OCI-LY7 (cell line): ENCODE measurements at regions not wholly inside any gene's neighbourhood (a gene's known extent, or its start where the extent isn't known, plus 50 kb on each side); places are given as distances from the start of the nearest gene placed in this dataset.

Experiments
- BruUV-seq: library from RNA; stranded (reverse); fragments of 400-500 nt; replicated peaks from 2 replicates; lab custom pipeline; 2021; lab: Mats Ljungman, UMichigan
- CTCF ChIA-PET: fragments of 300-600 bp; sonication (Branson Sonifier 250); formaldehyde crosslinking; loops from one replicate; lab custom pipeline; 2022; ENCODE audit warnings: antibody characterized with exemption; ENCODE audit not compliant: unreplicated experiment; lab: Charles Lee
- POLR2A ChIA-PET: fragments of 300-600 bp; sonication (Branson Sonifier 250); formaldehyde crosslinking; loops from one replicate; lab custom pipeline; 2022; ENCODE audit warnings: antibody characterized with exemption; lab: Charles Lee
- DNase-seq: peaks from one replicate; pipeline ENCODE4 v3.0.0-alpha.2; 2015; ENCODE audit warnings: low spot score
- H2AFZ ChIP-seq: fragments of 200-600 bp; sonication (generic), shearing (Covaris generic); 2 replicates; pipeline ENCODE4 v1.6.1; 2014; ENCODE audit warnings: mild to moderate bottlenecking, antibody characterized with exemption, low read length, moderate library complexity
- H3K27ac ChIP-seq: fragments of 200-600 bp; sonication (generic); 2 replicates; pipeline ENCODE4 v1.5.1; 2014; ENCODE audit warnings: mixed run types, low read depth, mild to moderate bottlenecking, moderate library complexity, low read length, inconsistent platforms; ENCODE audit not compliant: poor library complexity, severe bottlenecking
- H3K36me3 ChIP-seq: fragments of 200-600 bp; sonication (generic); 2 replicates; pipeline ENCODE4 v1.6.1; 2014; ENCODE audit warnings: mild to moderate bottlenecking, antibody characterized with exemption, low read length, moderate library complexity, mixed read lengths; ENCODE audit not compliant: insufficient read depth
- H3K4me1 ChIP-seq: fragments of 200-600 bp; sonication (generic); 2 replicates; pipeline ENCODE4 v1.5.1; 2014; ENCODE audit warnings: mild to moderate bottlenecking, low read length; ENCODE audit not compliant: insufficient read depth, poor library complexity, severe bottlenecking
- H3K4me2 ChIP-seq: fragments of 200-600 bp; sonication (generic); 2 replicates; pipeline ENCODE4 v1.6.1; 2014; ENCODE audit warnings: mild to moderate bottlenecking, low read length
- H3K4me3 ChIP-seq: fragments of 200-600 bp; sonication (generic); 2 replicates; pipeline ENCODE4 v1.5.1; 2014; ENCODE audit warnings: mild to moderate bottlenecking, low read depth, low read length; ENCODE audit not compliant: poor library complexity, severe bottlenecking
- H3K79me2 ChIP-seq: fragments of 200-600 bp; sonication (generic); 2 replicates; pipeline ENCODE4 v1.6.1; 2016; ENCODE audit warnings: low read depth, mild to moderate bottlenecking, low read length, moderate library complexity, mixed read lengths; ENCODE audit not compliant: insufficient read depth
- H3K9me2 ChIP-seq: fragments of 200-600 bp; sonication (generic); 2 replicates; pipeline ENCODE4 v1.6.1; 2016; ENCODE audit warnings: mild to moderate bottlenecking, low read length, mixed read lengths; ENCODE audit not compliant: insufficient read depth
- H3K9me3 ChIP-seq: fragments of 200-600 bp; sonication (generic); 2 replicates; pipeline ENCODE4 v1.6.1; 2014; ENCODE audit warnings: mild to moderate bottlenecking, mixed run types, low read length, mixed read lengths
- H4K20me1 ChIP-seq: fragments of 200-600 bp; sonication (generic); 2 replicates; pipeline ENCODE4 v1.6.1; 2014; ENCODE audit warnings: mild to moderate bottlenecking, antibody characterized with exemption, low read length, moderate library complexity, mixed read lengths; ENCODE audit not compliant: insufficient read depth
- CTCF ChIP-seq: fragments of 200-600 bp; sonication (generic); conservative IDR thresholded peaks from 2 replicates; pipeline ENCODE4 v1.5.1; 2014; ENCODE audit warnings: mild to moderate bottlenecking, antibody characterized with exemption, low read length, moderate library complexity, mixed read lengths
- EZH2phosphoT487 ChIP-seq: fragments of 200-600 bp; sonication (generic); IDR thresholded peaks from 2 replicates; pipeline ENCODE4 v1.6.1; 2018; ENCODE audit warnings: low read depth, borderline replicate concordance, mild to moderate bottlenecking, mixed run types, antibody characterized with exemption, low read length, moderate library complexity, mixed read lengths
- intact Hi-C: fragments of 100-400 bp; cut with micrococcal nuclease; formaldehyde crosslinking; loops from one replicate; pipeline ENCODE4 v1.10.0; 2022; ENCODE audit not compliant: unreplicated experiment

DNA sequence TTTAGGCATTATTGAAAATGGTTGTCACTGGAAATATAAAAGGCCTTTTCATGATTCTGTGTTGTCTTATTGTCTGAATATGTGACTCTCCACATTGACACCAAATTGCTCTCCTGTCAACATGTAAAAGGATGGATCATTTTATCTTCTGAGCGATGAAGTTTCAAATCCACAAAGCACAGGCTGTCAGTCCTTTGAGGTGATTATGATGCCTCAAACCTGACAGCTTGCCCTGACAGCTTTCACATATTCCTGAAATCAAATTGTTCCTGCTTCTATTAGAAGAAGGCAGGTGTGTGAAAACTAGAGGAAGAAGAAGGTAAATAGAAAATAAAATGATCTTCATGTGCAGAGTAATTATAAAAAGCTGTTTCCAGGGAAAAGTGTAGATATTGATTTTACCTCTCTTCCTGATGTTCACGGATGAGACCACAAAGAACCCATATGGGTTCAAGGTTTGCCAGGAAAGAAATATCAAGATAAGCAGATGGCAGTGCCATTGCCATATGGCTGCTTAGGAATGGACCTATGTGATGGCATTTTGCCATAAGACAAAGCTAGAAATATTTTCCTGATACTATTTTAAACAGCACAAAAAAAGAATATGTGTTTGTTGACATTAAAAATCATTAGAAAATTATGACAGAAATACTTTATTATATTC lies 1006.3 kb upstream of the AGA start:
- ChIA-PET CTCF (no interaction called here), POLR2A (interaction anchor here (0.5 kb wide), 1 partner anchor 169 kb away, joined by 3 read pairs; no protein-coding TSS in a partner anchor)
- intact Hi-C loops: no loop called here
- Histone ChIP-seq H3K27ac (no peak overlapping the region), H3K4me2 (no peak overlapping the region), H3K79me2 (no peaks in the 10 kb centered on the region), H4K20me1 (no peaks in the 10 kb centered on the region), H2AFZ (no peak overlapping the region), H3K9me3 (no peaks in the 10 kb centered on the region), H3K9me2 (no peaks in the 10 kb centered on the region), H3K4me1 (no peaks in the 10 kb centered on the region), H3K36me3 (no peaks in the 10 kb centered on the region), H3K4me3 (no peak overlapping the region)
- BruUV-seq: no TSS peak
- DNase-seq: no peak
- no peak for TF ChIP-seq EZH2phosphoT487
- TF ChIP-seq CTCF: no peak

DNA sequence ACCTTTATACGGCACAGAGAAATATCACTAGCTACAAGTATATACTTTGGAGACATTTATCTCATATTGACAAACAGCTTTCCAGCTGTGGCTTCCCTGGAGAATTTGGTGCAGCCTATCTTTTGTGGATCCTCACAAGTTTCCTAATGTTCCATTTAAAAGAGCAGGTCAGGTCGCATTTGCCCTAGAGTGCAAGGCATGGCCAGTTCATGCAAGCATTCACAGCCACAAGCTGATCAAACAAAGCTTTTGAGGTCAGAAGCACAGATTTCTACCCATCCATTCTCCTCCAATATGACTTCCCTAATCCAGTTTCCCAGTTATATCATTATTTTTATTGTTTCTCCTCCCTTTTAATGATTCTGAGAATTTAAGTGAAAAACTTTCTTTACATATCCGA lies 1008.4 kb upstream of the AGA start:
- DNase-seq: no peak
- intact Hi-C loops: no loop called here
- H4K20me1 ChIP-seq: no peaks in the 10 kb centered on the region
- no peak overlapping the region for H2AFZ ChIP-seq
- no TSS peak for BruUV-seq
- H3K4me1 ChIP-seq: no peaks in the 10 kb centered on the region
- no peak overlapping the region for H3K27ac ChIP-seq
- TF ChIP-seq CTCF (no peak), EZH2phosphoT487 (no peak)
- H3K36me3 ChIP-seq: no peaks in the 10 kb centered on the region
- POLR2A ChIA-PET: interaction anchor here (0.7 kb wide), 1 partner anchor 1547 kb away, joined by 3 read pairs; no protein-coding TSS in a partner anchor
- H3K4me3 ChIP-seq: no peak overlapping the region
- H3K4me2 ChIP-seq: no peak overlapping the region
- no peaks in the 10 kb centered on the region for H3K9me3 ChIP-seq
- CTCF ChIA-PET: no interaction called here
- H3K9me2 ChIP-seq: no peaks in the 10 kb centered on the region
- no peaks in the 10 kb centered on the region for H3K79me2 ChIP-seq

- H3K4me3 ChIP-seq: no peak overlapping the region
- TF ChIP-seq CTCF (no peak), EZH2phosphoT487 (no peak)
- ChIA-PET POLR2A (interaction anchor here (0.5 kb wide), 1 partner anchor 64 kb away, joined by 3 read pairs; no protein-coding TSS in a partner anchor), CTCF (no interaction called here)
- H3K4me1 ChIP-seq: no peaks in the 10 kb centered on the region
- no peak overlapping the region for H2AFZ ChIP-seq
- no peaks in the 10 kb centered on the region for H3K9me2 ChIP-seq
- H3K4me2 ChIP-seq: no peak overlapping the region
- no peak overlapping the region for H3K27ac ChIP-seq
- no peaks in the 10 kb centered on the region for H3K9me3 ChIP-seq
- intact Hi-C loops: no loop called here
- H3K79me2 ChIP-seq: no peaks in the 10 kb centered on the region
- no peak for DNase-seq
- no peaks in the 10 kb centered on the region for H4K20me1 ChIP-seq
- no peaks in the 10 kb centered on the region for H3K36me3 ChIP-seq
- BruUV-seq: no TSS peak
These were observed 1010.8 kb upstream of the AGA start for GRCh38 chr4:178453057-178453456.
